ENCODE measurements at regions not wholly inside any gene's neighbourhood (a gene's known extent, or its start where the extent isn't known, plus 50 kb on each side); places are given as distances from the start of the nearest gene placed in this dataset.

GRCh38 chr13:33953203-33953602, 135.3 kb downstream of the RFC3 start:
- DNase-seq (ENCODE audit: low spot score): peak; percentile 72

DNA sequence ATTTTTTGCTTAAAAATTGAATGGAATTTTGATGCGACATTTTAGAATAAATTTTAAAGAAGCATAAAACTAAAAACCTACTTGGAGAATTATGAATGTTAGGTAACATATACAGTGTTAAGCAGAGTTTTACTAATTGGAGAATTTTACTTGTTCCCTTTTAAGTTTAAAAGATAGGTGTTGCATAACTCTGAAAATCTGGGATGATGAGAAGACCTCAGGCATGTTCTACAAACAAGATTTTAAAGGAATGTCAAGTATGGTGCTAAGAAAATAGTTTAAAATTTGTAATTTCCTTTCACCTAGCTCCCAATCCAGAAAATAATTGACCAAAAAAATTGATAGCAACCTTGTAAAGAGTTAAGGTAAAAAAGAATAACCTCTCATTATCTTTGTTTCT, 135.8 kb downstream of the RFC3 start:
- DNase-seq (ENCODE audit: low spot score): no peak

- no peak for DNase-seq (ENCODE audit: low spot score)
Measured at GRCh38 chr13:33956346-33956745, 138.4 kb downstream of the RFC3 start.

- DNase-seq (ENCODE audit: low spot score): no peak
Measured at GRCh38 chr13:33957497-33957905, 139.6 kb downstream of the RFC3 start.

DNA sequence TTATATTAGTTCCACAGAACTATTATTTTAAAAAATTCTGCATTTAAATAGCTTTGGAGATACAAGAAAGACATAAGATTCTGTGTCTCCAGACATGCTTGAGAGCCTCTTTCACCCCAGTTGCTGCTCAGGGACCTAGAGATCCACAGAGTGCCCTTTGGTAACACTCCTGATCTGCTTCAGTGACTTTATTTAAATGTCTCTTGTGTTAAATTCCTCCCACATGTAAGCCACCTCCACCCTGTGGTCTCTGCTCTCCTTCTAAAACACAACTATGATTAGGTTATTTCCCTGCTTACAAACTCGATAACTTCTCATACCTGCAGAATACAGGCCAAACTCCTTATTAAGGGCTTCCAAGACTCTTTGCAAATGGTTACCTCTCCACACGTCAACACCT, 141.0 kb downstream of the RFC3 start:
- no peak for DNase-seq (ENCODE audit: low spot score)

- DNase-seq (ENCODE audit: low spot score): no peak
Measured at GRCh38 chr13:33963134-33963533, 145.2 kb downstream of the RFC3 start.

GRCh38 chr13:33963895-33964294, 145.9 kb downstream of the RFC3 start:
- no peak for DNase-seq (ENCODE audit: low spot score)

DNA sequence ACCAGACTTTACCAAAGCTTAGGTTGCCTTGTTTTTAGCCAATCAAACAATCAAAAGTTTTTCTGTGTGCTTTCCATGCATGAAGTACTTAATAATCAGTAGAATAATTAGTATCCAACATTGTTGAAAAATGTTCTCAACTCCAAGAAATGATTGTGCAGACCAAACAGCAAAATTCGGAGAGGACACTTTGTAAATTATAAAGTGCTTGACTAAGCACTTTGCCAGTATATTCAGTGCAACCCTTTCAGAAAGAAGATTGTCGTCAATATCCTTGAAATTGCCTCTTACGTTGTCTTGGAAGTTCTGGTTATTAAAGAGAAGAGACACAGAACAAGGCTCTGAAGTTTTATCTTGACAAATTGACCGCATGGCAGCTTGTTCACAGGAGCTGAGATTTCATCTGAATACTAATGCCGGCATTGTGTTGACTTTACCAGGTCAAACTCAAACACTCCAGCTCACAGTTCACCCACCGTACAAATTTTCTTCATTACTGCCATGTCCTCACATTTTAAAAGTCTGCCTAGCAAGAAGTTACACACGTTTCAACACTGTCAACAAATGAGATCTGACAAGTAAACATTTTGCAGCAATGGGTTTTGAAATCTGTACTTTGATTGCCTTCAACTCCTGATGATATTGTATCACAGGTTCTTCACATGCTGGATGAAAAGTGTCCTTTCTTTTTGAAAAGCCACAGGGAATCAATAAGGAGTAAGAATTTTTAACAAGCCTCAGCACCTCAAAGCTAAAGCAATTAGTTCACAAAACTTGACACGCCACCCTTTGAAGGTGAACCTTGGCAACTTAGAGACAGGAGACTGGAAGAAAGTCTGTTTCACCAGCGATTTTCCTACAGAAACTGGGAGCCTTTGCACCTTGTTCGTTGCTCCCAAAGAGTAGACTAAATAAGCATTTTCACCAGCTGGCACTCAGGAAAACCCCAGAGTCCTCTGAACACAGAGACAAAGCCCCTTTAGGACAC, 150.9 kb downstream of the RFC3 start:
- no peak for DNase-seq (ENCODE audit: low spot score)

- no peak for DNase-seq (ENCODE audit: low spot score)
Measured at GRCh38 chr13:33970746-33971561, 153.0 kb downstream of the RFC3 start.

DNA sequence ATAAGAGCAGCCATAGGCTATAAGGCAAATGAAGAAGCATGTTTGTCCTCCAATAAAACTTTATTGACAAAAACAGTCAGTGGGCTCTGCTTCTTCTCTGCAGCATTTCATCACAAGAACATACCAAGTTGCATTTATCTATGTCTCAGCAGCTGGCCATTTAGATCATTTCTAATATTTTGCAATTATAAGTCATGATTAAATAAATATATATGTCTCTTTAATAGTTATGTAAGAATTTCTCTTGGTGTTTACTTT, 153.5 kb downstream of the RFC3 start:
- no peak for DNase-seq (ENCODE audit: low spot score)

GRCh38 chr13:33973194-33973593, 155.2 kb downstream of the RFC3 start:
- no peak for DNase-seq (ENCODE audit: low spot score)

- DNase-seq (ENCODE audit: low spot score): no peak
Measured at GRCh38 chr13:33976965-33977364, 159.0 kb downstream of the RFC3 start.

- DNase-seq (ENCODE audit: low spot score): no peak
Measured at GRCh38 chr13:33978653-33979052, 160.7 kb downstream of the RFC3 start.

GRCh38 chr13:33992881-33993336, 175.0 kb downstream of the RFC3 start:
- no peak for DNase-seq (ENCODE audit: low spot score)

DNA sequence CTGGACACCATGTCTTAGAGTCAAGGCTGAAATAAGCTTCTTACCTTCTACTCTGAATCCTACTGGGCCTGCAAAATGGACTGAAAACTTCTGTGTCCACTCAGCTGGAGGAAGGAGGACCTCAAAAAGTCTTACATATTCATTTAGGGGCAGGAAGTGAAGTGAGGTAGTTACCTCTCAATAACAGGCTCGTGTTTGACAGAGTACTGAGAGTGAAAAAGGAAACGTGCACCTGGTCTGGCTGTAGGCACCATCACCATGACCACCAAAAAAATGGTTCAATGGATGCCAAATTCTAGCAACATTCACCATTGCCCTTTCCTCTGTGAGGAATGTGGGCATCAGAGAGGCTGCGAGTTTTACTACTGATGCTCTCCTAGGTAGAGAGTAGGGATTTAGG, 176.2 kb downstream of the RFC3 start:
- DNase-seq (ENCODE audit: low spot score): no peak

DNA sequence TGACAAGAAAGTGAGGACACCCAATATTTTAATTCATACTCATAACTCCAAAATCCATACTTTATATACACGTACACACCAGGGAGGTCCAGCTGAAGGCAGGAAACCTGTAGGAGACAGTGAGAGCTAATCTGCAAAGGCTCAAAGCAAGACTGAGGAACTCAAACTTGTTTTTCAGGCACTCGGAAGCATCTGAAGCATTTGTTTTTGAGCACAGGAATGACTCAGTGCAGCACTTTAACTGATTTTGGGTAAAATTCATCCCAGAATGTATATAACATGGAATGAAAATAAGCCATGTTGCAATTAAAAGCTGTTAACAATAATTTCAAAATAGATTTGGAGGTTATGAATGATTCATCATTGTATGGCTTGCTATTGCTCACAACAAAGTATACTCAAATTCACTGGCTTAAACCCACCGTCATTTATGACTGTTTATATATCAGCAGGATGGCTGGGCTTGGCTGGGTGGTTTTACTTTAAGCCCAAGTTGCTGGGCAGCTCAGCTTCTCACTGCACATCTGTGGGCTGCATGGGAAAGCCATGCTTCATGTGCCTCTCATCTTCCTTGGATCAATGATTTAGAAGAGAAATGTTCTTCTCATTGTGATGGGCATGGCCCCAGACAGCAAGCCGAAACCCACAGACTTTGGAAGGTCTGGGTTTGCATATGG, 177.0 kb downstream of the RFC3 start:
- DNase-seq (ENCODE audit: low spot score): no peak

- DNase-seq (ENCODE audit: low spot score): no peak
Measured at GRCh38 chr13:33996636-33997035, 178.7 kb downstream of the RFC3 start.

GRCh38 chr13:33997574-33997973, 179.6 kb downstream of the RFC3 start:
- DNase-seq (ENCODE audit: low spot score): no peak

- DNase-seq (ENCODE audit: low spot score): peak; percentile 14
Measured at GRCh38 chr13:33999811-34000605, 182.1 kb downstream of the RFC3 start.

GRCh38 chr13:34000955-34001354, 183.0 kb downstream of the RFC3 start:
- no peak for DNase-seq (ENCODE audit: low spot score)

DNA sequence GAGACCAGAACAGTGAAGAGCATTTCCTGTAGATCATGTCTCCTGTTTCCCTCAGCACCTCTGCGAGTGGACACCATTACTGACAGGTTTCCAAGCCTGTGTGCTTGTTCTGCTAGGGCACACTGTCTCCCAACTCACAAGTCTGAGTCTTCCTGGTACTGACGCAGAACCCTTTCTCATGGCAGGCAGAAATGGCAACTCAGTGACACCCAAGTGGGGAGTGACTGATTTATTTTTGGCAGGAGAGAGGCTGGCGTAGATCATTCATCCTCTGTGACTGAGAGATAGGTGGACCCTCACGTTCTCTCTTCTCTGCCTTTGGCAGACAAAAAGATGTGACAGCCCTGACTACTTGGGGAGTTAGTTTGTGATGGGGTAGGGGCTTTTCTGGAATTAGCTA, 183.4 kb downstream of the RFC3 start:
- no peak for DNase-seq (ENCODE audit: low spot score)

DNA sequence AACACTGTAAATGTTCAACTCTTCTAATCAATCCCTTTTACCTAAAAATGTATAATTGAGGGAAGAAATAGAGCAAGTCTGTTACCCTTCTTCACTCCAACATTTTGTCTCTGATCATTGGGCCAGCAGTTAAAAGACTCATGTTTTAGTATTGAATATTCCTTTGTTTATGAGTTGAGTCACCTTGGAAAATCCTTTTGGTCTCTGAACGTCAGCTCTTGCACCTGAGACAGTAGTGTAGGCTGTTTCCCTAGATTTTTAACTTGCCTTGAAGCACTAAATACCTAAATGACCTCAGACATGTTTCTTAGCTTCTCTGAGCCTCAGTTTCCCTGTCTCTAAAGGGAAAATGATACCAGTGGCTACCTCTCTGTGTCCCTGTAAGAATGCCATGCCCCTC, 184.2 kb downstream of the RFC3 start:
- no peak for DNase-seq (ENCODE audit: low spot score)
